ENCODE measurements at regions not wholly inside any gene's neighbourhood (a gene's known extent, or its start where the extent isn't known, plus 50 kb on each side); places are given as distances from the start of the nearest gene placed in this dataset.

DNA sequence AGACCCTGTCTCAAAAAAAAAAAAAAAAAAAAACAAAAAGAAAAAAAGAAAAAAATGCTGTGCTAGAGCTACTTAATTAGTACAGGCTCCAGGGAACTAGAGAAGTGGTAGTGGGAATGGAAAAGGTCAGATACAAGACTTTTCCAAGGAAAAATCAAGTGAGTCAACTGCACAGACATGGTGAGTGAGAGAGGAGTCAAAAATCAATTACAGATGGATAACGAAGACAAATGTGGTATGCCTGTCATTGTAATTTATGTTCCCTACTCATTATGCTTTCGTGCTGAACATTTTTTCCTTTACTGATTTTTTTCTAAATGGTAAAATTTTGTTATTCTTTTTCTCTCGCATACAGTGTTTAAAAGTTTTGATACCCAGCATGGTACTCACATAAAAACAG, 111.5 kb downstream of the MDH1 start (continued):
- TF ChIP-seq, protein P1, sequence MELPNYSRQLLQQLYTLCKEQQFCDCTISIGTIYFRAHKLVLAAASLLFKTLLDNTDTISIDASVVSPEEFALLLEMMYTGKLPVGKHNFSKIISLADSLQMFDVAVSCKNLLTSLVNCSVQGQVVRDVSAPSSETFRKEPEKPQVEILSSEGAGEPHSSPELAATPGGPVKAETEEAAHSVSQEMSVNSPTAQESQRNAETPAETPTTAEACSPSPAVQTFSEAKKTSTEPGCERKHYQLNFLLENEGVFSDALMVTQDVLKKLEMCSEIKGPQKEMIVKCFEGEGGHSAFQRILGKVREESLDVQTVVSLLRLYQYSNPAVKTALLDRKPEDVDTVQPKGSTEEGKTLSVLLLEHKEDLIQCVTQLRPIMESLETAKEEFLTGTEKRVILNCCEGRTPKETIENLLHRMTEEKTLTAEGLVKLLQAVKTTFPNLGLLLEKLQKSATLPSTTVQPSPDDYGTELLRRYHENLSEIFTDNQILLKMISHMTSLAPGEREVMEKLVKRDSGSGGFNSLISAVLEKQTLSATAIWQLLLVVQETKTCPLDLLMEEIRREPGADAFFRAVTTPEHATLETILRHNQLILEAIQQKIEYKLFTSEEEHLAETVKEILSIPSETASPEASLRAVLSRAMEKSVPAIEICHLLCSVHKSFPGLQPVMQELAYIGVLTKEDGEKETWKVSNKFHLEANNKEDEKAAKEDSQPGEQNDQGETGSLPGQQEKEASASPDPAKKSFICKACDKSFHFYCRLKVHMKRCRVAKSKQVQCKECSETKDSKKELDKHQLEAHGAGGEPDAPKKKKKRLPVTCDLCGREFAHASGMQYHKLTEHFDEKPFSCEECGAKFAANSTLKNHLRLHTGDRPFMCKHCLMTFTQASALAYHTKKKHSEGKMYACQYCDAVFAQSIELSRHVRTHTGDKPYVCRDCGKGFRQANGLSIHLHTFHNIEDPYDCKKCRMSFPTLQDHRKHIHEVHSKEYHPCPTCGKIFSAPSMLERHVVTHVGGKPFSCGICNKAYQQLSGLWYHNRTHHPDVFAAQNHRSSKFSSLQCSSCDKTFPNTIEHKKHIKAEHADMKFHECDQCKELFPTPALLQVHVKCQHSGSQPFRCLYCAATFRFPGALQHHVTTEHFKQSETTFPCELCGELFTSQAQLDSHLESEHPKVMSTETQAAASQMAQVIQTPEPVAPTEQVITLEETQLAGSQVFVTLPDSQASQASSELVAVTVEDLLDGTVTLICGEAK (IDR thresholded peaks at IDR 0.05; ENCODE audit: borderline replicate concordance), result no peak
- TF ChIP-seq WRNIP1 (IDR thresholded peaks at IDR 0.05; ENCODE audit: borderline replicate concordance, low read depth, low read length), result no peak
- TF ChIP-seq SREBF2 (IDR thresholded peaks at IDR 0.05; ENCODE audit: low read length), result no peak
- TF ChIP-seq PAX8 (IDR thresholded peaks at IDR 0.05), result no peak
- TF ChIP-seq, protein P2, sequence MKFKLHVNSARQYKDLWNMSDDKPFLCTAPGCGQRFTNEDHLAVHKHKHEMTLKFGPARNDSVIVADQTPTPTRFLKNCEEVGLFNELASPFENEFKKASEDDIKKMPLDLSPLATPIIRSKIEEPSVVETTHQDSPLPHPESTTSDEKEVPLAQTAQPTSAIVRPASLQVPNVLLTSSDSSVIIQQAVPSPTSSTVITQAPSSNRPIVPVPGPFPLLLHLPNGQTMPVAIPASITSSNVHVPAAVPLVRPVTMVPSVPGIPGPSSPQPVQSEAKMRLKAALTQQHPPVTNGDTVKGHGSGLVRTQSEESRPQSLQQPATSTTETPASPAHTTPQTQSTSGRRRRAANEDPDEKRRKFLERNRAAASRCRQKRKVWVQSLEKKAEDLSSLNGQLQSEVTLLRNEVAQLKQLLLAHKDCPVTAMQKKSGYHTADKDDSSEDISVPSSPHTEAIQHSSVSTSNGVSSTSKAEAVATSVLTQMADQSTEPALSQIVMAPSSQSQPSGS (IDR thresholded peaks at IDR 0.05; ENCODE audit: low read length), result no peak
- TF ChIP-seq SMC3 (IDR thresholded peaks at IDR 0.05; ENCODE audit: borderline replicate concordance, low read length), result no peak
- TF ChIP-seq, protein P3, sequence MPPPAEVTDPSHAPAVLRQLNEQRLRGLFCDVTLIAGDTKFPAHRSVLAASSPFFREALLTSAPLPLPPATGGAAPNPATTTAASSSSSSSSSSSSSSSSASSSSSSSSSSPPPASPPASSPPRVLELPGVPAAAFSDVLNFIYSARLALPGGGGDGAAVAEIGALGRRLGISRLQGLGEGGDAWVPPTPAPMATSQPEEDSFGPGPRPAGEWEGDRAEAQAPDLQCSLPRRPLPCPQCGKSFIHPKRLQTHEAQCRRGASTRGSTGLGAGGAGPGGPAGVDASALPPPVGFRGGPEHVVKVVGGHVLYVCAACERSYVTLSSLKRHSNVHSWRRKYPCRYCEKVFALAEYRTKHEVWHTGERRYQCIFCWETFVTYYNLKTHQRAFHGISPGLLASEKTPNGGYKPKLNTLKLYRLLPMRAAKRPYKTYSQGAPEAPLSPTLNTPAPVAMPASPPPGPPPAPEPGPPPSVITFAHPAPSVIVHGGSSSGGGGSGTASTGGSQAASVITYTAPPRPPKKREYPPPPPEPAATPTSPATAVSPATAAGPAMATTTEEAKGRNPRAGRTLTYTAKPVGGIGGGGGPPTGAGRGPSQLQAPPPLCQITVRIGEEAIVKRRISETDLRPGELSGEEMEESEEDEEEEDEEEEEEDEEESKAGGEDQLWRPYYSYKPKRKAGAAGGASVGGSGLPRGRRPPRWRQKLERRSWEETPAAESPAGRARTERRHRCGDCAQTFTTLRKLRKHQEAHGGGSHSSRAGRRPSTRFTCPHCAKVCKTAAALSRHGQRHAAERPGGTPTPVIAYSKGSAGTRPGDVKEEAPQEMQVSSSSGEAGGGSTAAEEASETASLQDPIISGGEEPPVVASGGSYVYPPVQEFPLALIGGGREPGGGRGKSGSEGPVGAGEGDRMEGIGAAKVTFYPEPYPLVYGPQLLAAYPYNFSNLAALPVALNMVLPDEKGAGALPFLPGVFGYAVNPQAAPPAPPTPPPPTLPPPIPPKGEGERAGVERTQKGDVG (CRISPR knock-in tag; IDR thresholded peaks at IDR 0.05), result no peak
- no peak for TF ChIP-seq CBFB (IDR thresholded peaks at IDR 0.05; ENCODE audit: low read depth)

Measured in GM12878 (cell line).